GM18507 (cell line): ENCODE measurements at regions not wholly inside any gene's neighbourhood (a gene's known extent, or its start where the extent isn't known, plus 50 kb on each side); places are given as distances from the start of the nearest gene placed in this dataset.

Experiments used
- DNase-seq: peaks from one replicate; pipeline ENCODE4 v3.0.0; 2011; ENCODE audit warnings: low read depth; ENCODE audit not compliant: insufficient read length; ENCODE audit errors: extremely low spot score
- FAIRE-seq: peaks from 2 replicates; lab custom pipeline; 2011; peaks lifted over from hg19 to GRCh38; lab: Jason Lieb, UNC

- no peak for FAIRE-seq
- DNase-seq = no peak
Observed at GRCh38 chr14:51529736-51530135, 122.0 kb upstream of the FRMD6 start.

- DNase-seq (no peak), FAIRE-seq (no peak)
Observed at GRCh38 chr14:51533160-51533559, 118.5 kb upstream of the FRMD6 start.

- FAIRE-seq (no peak), DNase-seq (no peak)
Observed at GRCh38 chr14:51533872-51534553, 117.7 kb upstream of the FRMD6 start.

GRCh38 chr14:51534610-51535011 is 117.1 kb upstream of the FRMD6 start:
- no peak for FAIRE-seq
- DNase-seq = no peak

- no peak for DNase-seq
- FAIRE-seq = no peak
Observed at GRCh38 chr14:51535443-51536044, 116.2 kb upstream of the FRMD6 start.

- FAIRE-seq = no peak
Observed at GRCh38 chr14:51538973-51539372, 112.7 kb upstream of the FRMD6 start.

GRCh38 chr14:51539571-51540037 is 112.1 kb upstream of the FRMD6 start:
- DNase-seq (no peak), FAIRE-seq (no peak)

More at GRCh38 chr14:51538973-51539372, 112.7 kb upstream of the FRMD6 start:
- DNase-seq = no peak

- no peak for FAIRE-seq
- no peak for DNase-seq
Observed at GRCh38 chr14:51540364-51540763, 111.3 kb upstream of the FRMD6 start.

GRCh38 chr14:51544471-51544870 is 107.2 kb upstream of the FRMD6 start:
- FAIRE-seq (no peak), DNase-seq (no peak)

GRCh38 chr14:51544901-51545300 is 106.8 kb upstream of the FRMD6 start:
- DNase-seq (no peak), FAIRE-seq (no peak)

GRCh38 chr14:51545396-51545795 is 106.3 kb upstream of the FRMD6 start:
- DNase-seq (no peak), FAIRE-seq (no peak)

- FAIRE-seq = no peak
Observed at GRCh38 chr14:51546099-51546498, 105.6 kb upstream of the FRMD6 start.

GRCh38 chr14:51546603-51547258 is 105.0 kb upstream of the FRMD6 start:
- no peak for FAIRE-seq
- DNase-seq = no peak

More at GRCh38 chr14:51546099-51546498, 105.6 kb upstream of the FRMD6 start:
- DNase-seq = no peak

GRCh38 chr14:51547260-51547659 is 104.5 kb upstream of the FRMD6 start:
- DNase-seq (no peak), FAIRE-seq (no peak)

GRCh38 chr14:51547701-51548100 is 104.0 kb upstream of the FRMD6 start:
- FAIRE-seq (no peak), DNase-seq (no peak)

- DNase-seq = no peak
- FAIRE-seq = no peak
Observed at GRCh38 chr14:51548187-51548586, 103.5 kb upstream of the FRMD6 start.

- FAIRE-seq (no peak), DNase-seq (no peak)
Observed at GRCh38 chr14:51550636-51551035, 101.1 kb upstream of the FRMD6 start.

- FAIRE-seq (no peak), DNase-seq (no peak)
Observed at GRCh38 chr14:51552275-51552674, 99.4 kb upstream of the FRMD6 start.

- FAIRE-seq = no peak
- no peak for DNase-seq
Observed at GRCh38 chr14:51552768-51553404, 98.8 kb upstream of the FRMD6 start.

- no peak for FAIRE-seq
- DNase-seq = no peak
Observed at GRCh38 chr14:51554339-51554920, 97.3 kb upstream of the FRMD6 start.
